ENCODE measurements at regions not wholly inside any gene's neighbourhood (a gene's known extent, or its start where the extent isn't known, plus 50 kb on each side); places are given as distances from the start of the nearest gene placed in this dataset.

DNA sequence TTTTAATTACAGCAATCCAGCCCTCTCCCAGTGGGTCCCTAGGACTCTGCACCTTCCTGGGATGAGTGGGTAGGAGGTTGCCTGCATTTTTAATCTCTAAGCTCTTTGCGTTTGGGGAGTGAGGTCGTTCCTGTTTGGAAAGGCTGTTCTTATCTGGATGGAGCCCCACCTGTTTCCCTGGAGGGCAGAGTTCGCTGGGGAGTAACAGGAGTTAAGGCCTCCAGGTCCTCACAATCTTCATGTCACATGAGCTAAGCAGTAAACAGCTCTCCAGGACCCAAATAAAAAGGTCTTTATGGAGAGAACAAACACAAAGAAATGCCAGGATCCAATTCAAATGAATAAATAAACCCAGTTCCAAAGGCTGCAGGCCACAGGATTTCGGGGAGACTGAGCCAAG is 56.0 kb upstream of the RFLNA start (continued):
- TF ChIP-seq SIRT6 (IDR thresholded peaks at IDR 0.05; ENCODE audit: low read length): no peak
